ENCODE measurements at regions not wholly inside any gene's neighbourhood (a gene's known extent, or its start where the extent isn't known, plus 50 kb on each side); places are given as distances from the start of the nearest gene placed in this dataset.

DNA sequence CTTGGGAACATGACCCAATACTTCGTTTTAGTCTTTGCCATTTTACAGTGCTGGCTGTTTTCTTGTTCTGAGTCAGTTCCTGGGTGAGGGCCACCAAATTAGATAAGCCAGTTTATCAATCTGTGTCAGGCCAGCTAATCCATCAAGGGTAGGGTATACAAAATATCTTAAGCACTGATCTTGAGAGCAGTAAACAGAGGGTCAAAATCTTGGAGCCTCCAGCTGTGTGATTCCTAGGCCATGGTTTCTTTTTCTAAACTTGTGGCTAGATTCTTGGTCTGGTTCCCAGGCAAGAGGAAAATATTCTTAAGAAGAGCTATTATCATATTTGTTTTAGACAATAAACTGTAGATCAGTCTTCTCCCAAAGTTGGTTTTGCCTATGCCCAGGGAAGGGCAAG lies 1396.6 kb upstream of the PABPC4L start:
- no peak overlapping the region for H3K4me3 Mint-ChIP-seq (ENCODE audit: unreplicated experiment)
- H4K20me1 ChIP-seq (ENCODE audit: insufficient read depth, low read length), result no peaks in the 10 kb centered on the region
- peaks cover 4% of the 10 kb centered on the region for H3K9me3 Mint-ChIP-seq (ENCODE audit: unreplicated experiment)

DNA sequence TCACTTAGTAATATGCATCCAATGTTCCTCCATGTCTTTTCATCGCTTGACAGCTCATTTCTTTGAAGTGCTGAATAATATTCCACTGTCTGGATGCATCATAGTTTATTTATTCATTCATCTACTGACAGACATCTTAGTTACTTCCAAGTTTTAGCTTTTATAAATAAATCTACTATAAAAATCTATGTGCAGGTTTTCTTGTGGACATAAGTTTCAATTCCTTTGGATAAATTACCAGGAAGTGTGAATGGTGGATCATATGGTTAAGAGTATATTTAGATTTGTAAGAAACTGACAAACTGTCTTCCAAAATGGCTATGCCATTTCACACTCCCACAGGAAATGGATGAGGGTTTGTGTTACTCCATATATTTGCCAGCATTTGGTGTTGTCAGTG lies 1392.9 kb upstream of the PABPC4L start:
- Histone ChIP-seq H3K27me3 (ENCODE audit: insufficient read depth, low read length) (no peaks in the 10 kb centered on the region), H3K4me1 (ENCODE audit: insufficient read depth, low read length) (no peaks in the 10 kb centered on the region), H3K36me3 (ENCODE audit: insufficient read depth, low read length) (no peaks in the 10 kb centered on the region), H4K20me1 (ENCODE audit: insufficient read depth, low read length) (no peaks in the 10 kb centered on the region), H3K79me2 (ENCODE audit: insufficient read depth, low read length) (no peaks in the 10 kb centered on the region), H3K9ac (ENCODE audit: low read length) (no peak overlapping the region), H3K4me3 (ENCODE audit: insufficient read depth, low read depth, low read length) (no peak overlapping the region), H2AFZ (ENCODE audit: low read depth, low read length) (no peak overlapping the region), H3K9me3 (ENCODE audit: insufficient read depth, low read depth, low read length) (peaks cover 6% of the 10 kb centered on the region), H3K27ac (ENCODE audit: low read depth, low read length) (no peak overlapping the region), H3K4me2 (ENCODE audit: low read length) (no peak overlapping the region)
- Mint-ChIP-seq H3K4me1 (ENCODE audit: low read depth, unreplicated experiment) (no peaks in the 10 kb centered on the region), H3K9me3 (ENCODE audit: unreplicated experiment) (peaks cover 4% of the 10 kb centered on the region), H3K27me3 (ENCODE audit: low read depth, unreplicated experiment) (no peaks in the 10 kb centered on the region), H3K36me3 (ENCODE audit: low read depth, unreplicated experiment) (no peaks in the 10 kb centered on the region), H3K4me3 (ENCODE audit: unreplicated experiment) (no peak overlapping the region), H3K27ac (ENCODE audit: unreplicated experiment) (no peak overlapping the region)
- FAIRE-seq (no peak), DNase-seq (ENCODE audit: low read depth) (no peak)
- TF ChIP-seq EZH2 (IDR thresholded peaks at IDR 0.05; ENCODE audit: insufficient read depth, low read length), result no peak
- TF ChIP-seq, protein P1, sequence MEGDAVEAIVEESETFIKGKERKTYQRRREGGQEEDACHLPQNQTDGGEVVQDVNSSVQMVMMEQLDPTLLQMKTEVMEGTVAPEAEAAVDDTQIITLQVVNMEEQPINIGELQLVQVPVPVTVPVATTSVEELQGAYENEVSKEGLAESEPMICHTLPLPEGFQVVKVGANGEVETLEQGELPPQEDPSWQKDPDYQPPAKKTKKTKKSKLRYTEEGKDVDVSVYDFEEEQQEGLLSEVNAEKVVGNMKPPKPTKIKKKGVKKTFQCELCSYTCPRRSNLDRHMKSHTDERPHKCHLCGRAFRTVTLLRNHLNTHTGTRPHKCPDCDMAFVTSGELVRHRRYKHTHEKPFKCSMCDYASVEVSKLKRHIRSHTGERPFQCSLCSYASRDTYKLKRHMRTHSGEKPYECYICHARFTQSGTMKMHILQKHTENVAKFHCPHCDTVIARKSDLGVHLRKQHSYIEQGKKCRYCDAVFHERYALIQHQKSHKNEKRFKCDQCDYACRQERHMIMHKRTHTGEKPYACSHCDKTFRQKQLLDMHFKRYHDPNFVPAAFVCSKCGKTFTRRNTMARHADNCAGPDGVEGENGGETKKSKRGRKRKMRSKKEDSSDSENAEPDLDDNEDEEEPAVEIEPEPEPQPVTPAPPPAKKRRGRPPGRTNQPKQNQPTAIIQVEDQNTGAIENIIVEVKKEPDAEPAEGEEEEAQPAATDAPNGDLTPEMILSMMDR (IDR thresholded peaks at IDR 0.05; ENCODE audit: insufficient read depth, low read depth, low read length), result no peak

More for the DNA sequence above, 1396.6 kb upstream of the PABPC4L start:
- TF ChIP-seq EZH2 (IDR thresholded peaks at IDR 0.05; ENCODE audit: insufficient read depth, low read length), result no peak
- TF ChIP-seq, protein P1 (IDR thresholded peaks at IDR 0.05; ENCODE audit: insufficient read depth, low read depth, low read length), result no peak
- Histone ChIP-seq H3K9me3 (ENCODE audit: insufficient read depth, low read depth, low read length) (peaks cover 6% of the 10 kb centered on the region), H3K27ac (ENCODE audit: low read depth, low read length) (no peak overlapping the region), H3K79me2 (ENCODE audit: insufficient read depth, low read length) (no peaks in the 10 kb centered on the region), H3K27me3 (ENCODE audit: insufficient read depth, low read length) (no peaks in the 10 kb centered on the region), H3K4me3 (ENCODE audit: insufficient read depth, low read depth, low read length) (no peak overlapping the region), H3K36me3 (ENCODE audit: insufficient read depth, low read length) (no peaks in the 10 kb centered on the region), H2AFZ (ENCODE audit: low read depth, low read length) (no peak overlapping the region), H3K9ac (ENCODE audit: low read length) (no peak overlapping the region), H3K4me2 (ENCODE audit: low read length) (no peak overlapping the region), H3K4me1 (ENCODE audit: insufficient read depth, low read length) (no peaks in the 10 kb centered on the region)
- peak; percentile 77 for DNase-seq (ENCODE audit: low read depth)
- Mint-ChIP-seq H3K4me1 (ENCODE audit: low read depth, unreplicated experiment) (no peaks in the 10 kb centered on the region), H3K27me3 (ENCODE audit: low read depth, unreplicated experiment) (no peaks in the 10 kb centered on the region), H3K36me3 (ENCODE audit: low read depth, unreplicated experiment) (no peaks in the 10 kb centered on the region), H3K27ac (ENCODE audit: unreplicated experiment) (no peak overlapping the region)
- no peak for FAIRE-seq

DNA sequence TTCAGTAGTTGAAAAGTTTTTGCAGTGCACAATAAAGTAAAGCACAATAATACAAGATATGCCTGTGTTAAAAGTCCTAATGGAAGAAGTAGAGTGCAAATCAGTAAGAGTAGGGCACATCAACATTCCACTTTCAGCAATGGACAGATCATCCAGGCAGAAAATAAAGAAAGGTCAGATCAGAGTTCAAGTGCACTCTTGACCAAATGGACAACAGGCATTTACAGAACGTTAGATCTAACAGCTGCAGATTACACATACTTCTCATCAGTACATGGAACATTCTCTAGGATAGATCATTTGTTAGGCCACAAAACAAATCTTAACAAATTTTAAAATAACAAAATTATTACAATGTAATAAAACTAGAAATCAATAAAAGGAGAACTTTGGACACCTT lies 1373.5 kb upstream of the PABPC4L start:
- Histone ChIP-seq H3K27ac (ENCODE audit: low read depth, low read length) (no peak overlapping the region), H3K27me3 (ENCODE audit: insufficient read depth, low read length) (no peaks in the 10 kb centered on the region), H3K4me1 (ENCODE audit: insufficient read depth, low read length) (no peaks in the 10 kb centered on the region), H3K9me3 (ENCODE audit: insufficient read depth, low read depth, low read length) (no peaks in the 10 kb centered on the region), H4K20me1 (ENCODE audit: insufficient read depth, low read length) (no peaks in the 10 kb centered on the region), H3K4me3 (ENCODE audit: insufficient read depth, low read depth, low read length) (no peak overlapping the region), H2AFZ (ENCODE audit: low read depth, low read length) (no peak overlapping the region), H3K79me2 (ENCODE audit: insufficient read depth, low read length) (no peaks in the 10 kb centered on the region), H3K4me2 (ENCODE audit: low read length) (no peak overlapping the region), H3K36me3 (ENCODE audit: insufficient read depth, low read length) (no peaks in the 10 kb centered on the region), H3K9ac (ENCODE audit: low read length) (no peak overlapping the region)
- H3K4me3 Mint-ChIP-seq (ENCODE audit: unreplicated experiment), result no peak overlapping the region
- DNase-seq (ENCODE audit: low read depth) (no peak), FAIRE-seq (no peak)
- no peaks in the 10 kb centered on the region for H3K27me3 Mint-ChIP-seq (ENCODE audit: low read depth, unreplicated experiment)
- H3K9me3 Mint-ChIP-seq (ENCODE audit: unreplicated experiment), result no peaks in the 10 kb centered on the region
- H3K27ac Mint-ChIP-seq (ENCODE audit: unreplicated experiment), result no peak overlapping the region
- no peak for TF ChIP-seq EZH2 (IDR thresholded peaks at IDR 0.05; ENCODE audit: insufficient read depth, low read length)
- TF ChIP-seq, protein P1 (IDR thresholded peaks at IDR 0.05; ENCODE audit: insufficient read depth, low read depth, low read length), result no peak
- H3K4me1 Mint-ChIP-seq (ENCODE audit: low read depth, unreplicated experiment), result no peaks in the 10 kb centered on the region
- H3K36me3 Mint-ChIP-seq (ENCODE audit: low read depth, unreplicated experiment), result no peaks in the 10 kb centered on the region

Data from astrocyte (in vitro differentiated cells and primary cell).